ENCODE measurements at regions not wholly inside any gene's neighbourhood (a gene's known extent, or its start where the extent isn't known, plus 50 kb on each side); places are given as distances from the start of the nearest gene placed in this dataset.

GRCh38 chr2:158905784-158906183, 62.7 kb upstream of the TANC1 start:
- ATAC-seq, result no peak

GRCh38 chr2:158907926-158908456, 60.4 kb upstream of the TANC1 start:
- ATAC-seq, result no peak

GRCh38 chr2:158912112-158912511, 56.3 kb upstream of the TANC1 start:
- no peak for ATAC-seq

GRCh38 chr2:158912765-158913164, 55.7 kb upstream of the TANC1 start:
- ATAC-seq, result no peak

- no peak for ATAC-seq
Observed at GRCh38 chr2:158914066-158914465, 54.4 kb upstream of the TANC1 start.

GRCh38 chr2:158914731-158915130, 53.7 kb upstream of the TANC1 start:
- no peak for ATAC-seq

GRCh38 chr2:158917121-158917520, 51.3 kb upstream of the TANC1 start:
- ATAC-seq, result no peak

GRCh38 chr2:158918452-158918851, 50.0 kb upstream of the TANC1 start:
- ATAC-seq, result no peak

Measured in activated CD4-positive, CD25-positive, alpha-beta regulatory T cell treated with anti-CD3 and anti-CD28 coated beads, Interleukin-2, amount 50 U/mL, for 24 hours (primary cell).